K562 (cell line): ENCODE measurements at regions not wholly inside any gene's neighbourhood (a gene's known extent, or its start where the extent isn't known, plus 50 kb on each side); places are given as distances from the start of the nearest gene placed in this dataset.

Experiments
- ATAC-seq: fragments of 200-7000 bp; cut with Tn5 transposase; 3 replicates; pipeline ENCODE4 v1.9.1; 2020; ENCODE audit warnings: moderate library complexity
- BruUV-seq: library from RNA; stranded (reverse); fragments of 400-500 nt; replicated peaks from 2 replicates; lab custom pipeline; 2021; lab: Mats Ljungman, UMichigan
- CTCF ChIA-PET: fragments of 300-600 bp; formaldehyde crosslinking; extraction: SDS; loops from one replicate; lab custom pipeline; 2021; ENCODE audit warnings: low intra/inter-chr PET ratio; lab: Yijun Ruan, JAX
- POLR2A ChIA-PET: fragments of 300-600, 350-650 bp; sonication (Branson Sonifier 250); formaldehyde crosslinking; extraction: SDS; loops from one replicate; lab custom pipeline; 2021; ENCODE audit warnings: antibody characterized with exemption, inconsistent platforms; lab: Yijun Ruan, JAX
- DNase-seq, 4 experiments: peaks; one replicate each; pipeline versions ENCODE4 v3.0.0 to v3.0.0-alpha.2; 2011 to 2018; ENCODE audit warnings: low spot score in 3 of 4, mixed read lengths in 3 of 4; ENCODE audit errors: extremely low read depth in 1 of 4
- FAIRE-seq: peaks from 2 replicates; lab custom pipeline; 2011; peaks lifted over from hg19 to GRCh38; lab: Jason Lieb, UNC
- H2AFZ ChIP-seq: 2 replicates; pipeline ENCODE4 v1.6.0; 2011; ENCODE audit warnings: low read depth, low read length, control low read depth, inconsistent platforms
- H3K27ac ChIP-seq: fragments of 200-600 bp; 3 replicates; pipeline ENCODE4 v1.8.0; 2011; ENCODE audit warnings: low read depth, mild to moderate bottlenecking, control low read depth, inconsistent platforms, low read length, moderate library complexity, mixed read lengths; ENCODE audit errors: extremely low read depth
- H3K27me3 ChIP-seq, 2 experiments: fragments of 300-600 bp in 1 of 2; 2 replicates in 1 of 2; 3 replicates in 1 of 2; pipeline versions ENCODE4 v1.6.0 to v1.8.0; 2011; ENCODE audit warnings: inconsistent platforms in 2 of 2, low read length in 2 of 2, mild to moderate bottlenecking in 1 of 2, mixed read lengths in 1 of 2, moderate library complexity in 1 of 2; ENCODE audit not compliant: control insufficient read depth in 2 of 2, insufficient read depth in 2 of 2
- H3K36me3 ChIP-seq: fragments of 300-600 bp; 3 replicates; pipeline ENCODE4 v1.8.0; 2011; ENCODE audit warnings: mild to moderate bottlenecking, low read length, inconsistent platforms; ENCODE audit not compliant: control insufficient read depth, insufficient read depth
- H3K4me1 ChIP-seq, 2 experiments: fragments of 200-600 bp in 1 of 2; replicated peaks in 1 of 2; 2 replicates in 1 of 2; 3 replicates in 1 of 2; pipeline versions ENCODE4 v1.5.1 to v1.8.0; 2011; ENCODE audit warnings: inconsistent platforms in 2 of 2, low read length in 2 of 2, mild to moderate bottlenecking in 1 of 2, mixed read lengths in 1 of 2, moderate library complexity in 1 of 2; ENCODE audit not compliant: control insufficient read depth in 2 of 2, insufficient read depth in 2 of 2
- H3K4me2 ChIP-seq: 2 replicates; pipeline ENCODE4 v1.6.1; 2011; ENCODE audit warnings: low read length, control low read depth, inconsistent platforms, mixed read lengths; ENCODE audit not compliant: insufficient read depth
- H3K4me3 ChIP-seq: fragments of 200-600 bp; sonication (generic), shearing (Covaris generic); 2 replicates; pipeline ENCODE4 v1.5.1; 2016; ENCODE audit warnings: control low read depth, inconsistent platforms
- H3K79me2 ChIP-seq: fragments of 200-600 bp; 3 replicates; pipeline ENCODE4 v1.8.0; 2011; ENCODE audit warnings: low read length, inconsistent platforms; ENCODE audit not compliant: control insufficient read depth, insufficient read depth
- H3K9ac ChIP-seq, 2 experiments: 2 replicates each; pipeline versions ENCODE4 v1.6.0 to v1.6.1; 2011; ENCODE audit warnings: low read depth in 2 of 2, low read length in 2 of 2, control low read depth in 1 of 2, inconsistent platforms in 1 of 2, mild to moderate bottlenecking in 1 of 2, mixed read lengths in 1 of 2; ENCODE audit not compliant: insufficient read depth in 1 of 2
- H3K9me1 ChIP-seq: one replicate; pipeline ENCODE4 v1.6.0; 2011; ENCODE audit warnings: inconsistent platforms, mild to moderate bottlenecking, low read length, moderate library complexity; ENCODE audit not compliant: control insufficient read depth, insufficient read depth
- H3K9me3 ChIP-seq: replicated peaks from 2 replicates; pipeline ENCODE4 v1.5.1; 2011; ENCODE audit warnings: low read depth, low read length, inconsistent platforms; ENCODE audit not compliant: control insufficient read depth, insufficient read depth
- H4K20me1 ChIP-seq: replicated peaks from 2 replicates; pipeline ENCODE4 v1.6.1; 2011; ENCODE audit warnings: low read length, inconsistent platforms, mixed read lengths; ENCODE audit not compliant: control insufficient read depth, insufficient read depth
- CBFA2T3 ChIP-seq: fragments of 450-650 bp; IDR thresholded peaks from 2 replicates; pipeline ENCODE4 v1.6.1; 2017
- CHD4 ChIP-seq: fragments of 200-600 bp; sonication (generic); IDR thresholded peaks from 3 replicates; pipeline ENCODE4 v1.6.1; 2012; ENCODE audit warnings: low read depth, mild to moderate bottlenecking, mixed read lengths, low read length, inconsistent platforms; ENCODE audit not compliant: insufficient read depth, insufficient replicate concordance, poor library complexity, severe bottlenecking
- E2F3 ChIP-seq: fragments of 250-450 bp; sonication (Bioruptor Pico); IDR thresholded peaks from 2 replicates; pipeline ENCODE4 v1.4.0; 2020; ENCODE audit warnings: mild to moderate bottlenecking
- ETV5 ChIP-seq: sonication (generic); formaldehyde crosslinking; IDR thresholded peaks from 2 replicates; pipeline ENCODE4 v1.4.0; 2020; ENCODE audit warnings: low read depth, mild to moderate bottlenecking, missing genetic modification reagents
- IRF2 ChIP-seq: sonication (generic); formaldehyde crosslinking; IDR thresholded peaks from 2 replicates; pipeline ENCODE4 v1.8.1; 2022; ENCODE audit warnings: mild to moderate bottlenecking, missing genetic modification reagents
- NR2C1 ChIP-seq, 2 experiments: fragments of 450-650 bp; IDR thresholded peaks; 2 replicates each; pipeline ENCODE4 v1.6.1; 2017; ENCODE audit warnings: mild to moderate bottlenecking in 2 of 2, antibody characterized with exemption in 1 of 2, inconsistent platforms in 1 of 2, missing compliant biosample characterization in 1 of 2, missing genetic modification characterization in 1 of 2
- OTX1 ChIP-seq: fragments of 450-650 bp; formaldehyde crosslinking; IDR thresholded peaks from 2 replicates; pipeline ENCODE4 v1.4.0; 2022; ENCODE audit warnings: mild to moderate bottlenecking
- POLR3A ChIP-seq: IDR thresholded peaks from 2 replicates; pipeline ENCODE4 v1.6.1; 2011; ENCODE audit warnings: borderline replicate concordance, mild to moderate bottlenecking, moderate library complexity; ENCODE audit not compliant: insufficient read length, insufficient read depth; ENCODE audit errors: extremely low read depth
- RBBP5 ChIP-seq: fragments of 200-600 bp; sonication (generic); IDR thresholded peaks from 2 replicates; pipeline ENCODE4 v1.6.1; 2012; ENCODE audit warnings: borderline replicate concordance, mild to moderate bottlenecking, low read length, control low read depth, inconsistent platforms; ENCODE audit not compliant: insufficient read depth, poor library complexity, severe bottlenecking
- TBP ChIP-seq: optimal IDR thresholded peaks from 2 replicates; pipeline ENCODE3; 2011; ENCODE audit warnings: low read depth, low read length, improper control_type of control experiment
- ZFP1 ChIP-seq: fragments of 450-650 bp; formaldehyde crosslinking; IDR thresholded peaks from 2 replicates; pipeline ENCODE4 v1.4.0; 2020; ENCODE audit warnings: mild to moderate bottlenecking, mixed read lengths
- ZNF274 ChIP-seq: IDR thresholded peaks from 2 replicates; pipeline ENCODE4 v1.6.1; 2011; ENCODE audit warnings: low read depth, mild to moderate bottlenecking, low read length, moderate library complexity, borderline replicate concordance
- ZNF75A ChIP-seq: fragments of 450-650 bp; formaldehyde crosslinking; IDR thresholded peaks from 2 replicates; pipeline ENCODE4 v1.4.0; 2020; ENCODE audit warnings: mild to moderate bottlenecking
- ZZZ3 ChIP-seq: fragments of 450-650 bp; IDR thresholded peaks from 2 replicates; pipeline ENCODE4 v1.6.1; 2016; ENCODE audit warnings: antibody characterized with exemption, mild to moderate bottlenecking, moderate library complexity
- WGBS: fragments of 100-300 bp; shearing (Covaris generic); methylation state at CpG from one replicate; pipeline ENCODE4 v1.1.6; 2016; ENCODE audit warnings: low coverage, mixed read lengths; ENCODE audit not compliant: insufficient coverage; ENCODE audit errors: missing lambda C conversion rate; 5-methylcytosine and 5-hydroxymethylcytosine counted together
- in situ Hi-C: fragments of 300-500 bp; cut with MboI; formaldehyde crosslinking; loops from 4 replicates; pipeline ENCODE4 v1.15.0; 2018; ENCODE audit warnings: inconsistent platforms, mixed read lengths
- intact Hi-C: fragments of 100-400 bp; cut with micrococcal nuclease; formaldehyde crosslinking; loops from 2 replicates; pipeline ENCODE4 v1.14.2; 2022
- TF ChIP-seq, protein P1 (sequence below): fragments of 450-650 bp; IDR thresholded peaks from 2 replicates; pipeline ENCODE4 v1.6.1; 2018; ENCODE audit warnings: mild to moderate bottlenecking, low read depth; ENCODE audit not compliant: partially characterized antibody

DNA sequence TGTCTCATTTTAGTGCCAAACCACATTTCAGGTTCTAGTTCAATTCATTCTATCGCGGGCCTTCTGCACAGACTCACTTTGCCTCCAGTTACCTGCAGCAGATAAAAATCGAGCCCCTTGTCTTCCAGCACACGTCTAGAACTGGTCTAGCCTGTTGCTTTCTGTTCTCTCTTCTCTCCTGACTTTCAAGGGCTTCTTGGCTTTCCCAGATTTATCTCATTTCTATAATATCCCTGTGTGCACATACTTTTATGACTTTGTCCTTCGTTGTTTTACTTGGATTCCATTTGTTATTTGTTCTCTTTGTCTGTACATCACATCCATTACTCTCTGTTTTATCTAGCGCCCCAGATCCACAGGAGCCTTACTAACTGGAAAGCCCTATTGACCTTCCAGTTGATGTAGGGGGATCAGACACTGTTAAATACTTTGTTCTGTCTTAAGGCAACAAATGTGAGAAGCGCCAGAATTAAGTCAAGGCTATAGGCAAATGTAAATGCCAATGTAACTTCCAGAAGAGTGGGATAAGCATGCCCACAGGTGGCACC is 284.5 kb upstream of the ADGRL4 start (continued):
- TF ChIP-seq RBBP5 (no peak), ZNF75A (CRISPR knock-in tag) (no peak), OTX1 (CRISPR knock-in tag) (no peak), IRF2 (no peak), TBP (no peak), ZZZ3 (no peak), CHD4 (no peak)
- TF ChIP-seq, protein P1, sequence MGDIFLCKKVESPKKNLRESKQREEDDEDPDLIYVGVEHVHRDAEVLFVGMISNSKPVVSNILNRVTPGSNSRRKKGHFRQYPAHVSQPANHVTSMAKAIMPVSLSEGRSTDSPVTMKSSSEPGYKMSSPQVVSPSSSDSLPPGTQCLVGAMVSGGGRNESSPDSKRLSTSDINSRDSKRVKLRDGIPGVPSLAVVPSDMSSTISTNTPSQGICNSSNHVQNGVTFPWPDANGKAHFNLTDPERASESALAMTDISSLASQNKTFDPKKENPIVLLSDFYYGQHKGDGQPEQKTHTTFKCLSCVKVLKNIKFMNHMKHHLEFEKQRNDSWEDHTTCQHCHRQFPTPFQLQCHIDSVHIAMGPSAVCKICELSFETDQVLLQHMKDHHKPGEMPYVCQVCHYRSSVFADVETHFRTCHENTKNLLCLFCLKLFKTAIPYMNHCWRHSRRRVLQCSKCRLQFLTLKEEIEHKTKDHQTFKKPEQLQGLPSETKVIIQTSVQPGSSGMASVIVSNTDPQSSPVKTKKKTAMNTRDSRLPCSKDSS, result no peak

DNA sequence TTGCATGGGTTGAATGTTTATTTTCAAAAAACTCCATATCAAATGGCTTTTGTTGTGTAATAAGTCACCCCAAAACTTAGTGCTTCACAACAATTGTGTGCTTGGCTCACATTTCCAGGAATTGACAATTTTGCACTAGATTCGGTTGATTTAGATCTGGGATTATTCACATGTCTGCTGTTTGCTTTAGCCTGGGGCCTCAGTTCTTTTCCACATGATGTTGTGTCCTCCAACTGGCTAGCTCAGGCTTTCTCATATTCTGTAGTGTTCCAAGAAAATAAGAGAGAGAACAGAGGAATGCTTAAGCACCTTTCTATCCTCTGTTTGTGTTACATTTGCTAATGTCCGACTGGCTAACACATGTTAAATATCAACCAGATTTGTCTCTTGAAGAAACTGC is 281.5 kb upstream of the ADGRL4 start:
- Histone ChIP-seq H3K9me1 (no peaks in the 10 kb centered on the region), H3K4me2 (no peak overlapping the region), H3K4me3 (no peak overlapping the region), H4K20me1 (no peaks in the 10 kb centered on the region), H3K9ac (no peak overlapping the region), H3K36me3 (no peaks in the 10 kb centered on the region), H3K27me3 (no peaks in the 10 kb centered on the region), H3K79me2 (no peaks in the 10 kb centered on the region), H3K4me1 (no peaks in the 10 kb centered on the region), H3K9me3 (no peaks in the 10 kb centered on the region), H3K27ac (no peak overlapping the region), H2AFZ (no peak overlapping the region)
- in situ Hi-C loops, result no loop called here
- intact Hi-C loops, result no loop called here
- ChIA-PET CTCF (no interaction called here), POLR2A (no interaction called here)
- no TSS peak for BruUV-seq
- FAIRE-seq, result no peak
- 0% methylated on average over 2 of the region's 2 CpGs for WGBS
- no peak for TF ChIP-seq CBFA2T3
- TF ChIP-seq ZNF274, result no peak
- TF ChIP-seq ETV5 (CRISPR knock-in tag), result no peak
- TF ChIP-seq POLR3A, result no peak
- no peak for TF ChIP-seq E2F3 (CRISPR knock-in tag)
- no peak for TF ChIP-seq ZFP1 (CRISPR knock-in tag)
- TF ChIP-seq NR2C1 (IDR thresholded peaks at IDR 0.05), result no peak
- TF ChIP-seq NR2C1 (tag; IDR thresholded peaks at IDR 0.05), result no peak
- ATAC-seq, result no peak
- no peak for DNase-seq
